ENCODE measurements at regions not wholly inside any gene's neighbourhood (a gene's known extent, or its start where the extent isn't known, plus 50 kb on each side); places are given as distances from the start of the nearest gene placed in this dataset.

DNA sequence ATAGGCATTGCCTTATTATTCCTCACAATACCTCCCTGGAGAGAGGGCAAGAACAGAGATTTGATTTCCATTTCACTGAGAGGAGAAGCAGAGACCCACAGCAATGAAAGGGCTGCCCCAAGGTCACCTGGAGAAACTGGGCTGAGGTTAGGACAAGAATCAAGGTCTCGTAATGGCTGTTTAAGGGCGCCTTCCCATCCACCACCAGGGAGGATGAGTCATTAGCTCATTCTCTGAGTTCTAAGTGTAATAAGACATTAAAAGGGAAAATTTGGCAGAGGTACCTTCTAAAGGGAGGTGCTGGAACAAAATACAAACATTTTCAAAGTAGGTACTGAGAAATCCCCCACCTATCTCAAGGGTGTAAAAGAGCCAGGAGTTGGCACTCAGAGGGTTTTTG, 52.6 kb upstream of the TCERG1 start:
- no peak for DNase-seq

DNA sequence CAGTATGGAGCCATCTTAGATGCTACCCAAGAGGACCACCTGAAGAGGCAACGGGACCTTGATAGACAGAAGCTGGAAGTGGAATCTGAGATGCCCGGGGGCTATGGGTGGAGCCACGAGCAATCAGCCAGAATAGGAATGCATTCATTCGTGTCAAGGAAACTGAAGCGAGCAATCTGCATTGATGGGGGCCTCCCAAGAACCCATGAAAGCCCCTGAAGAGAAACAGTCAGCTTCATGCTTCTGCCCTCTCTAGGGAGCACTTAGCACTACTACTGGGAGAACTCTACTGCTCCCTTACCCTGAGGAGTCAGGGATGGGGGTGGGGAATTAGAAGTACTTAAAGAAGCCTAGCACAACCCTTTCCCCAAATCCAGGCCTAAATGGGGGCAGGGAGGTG, 51.9 kb upstream of the TCERG1 start:
- peak; percentile 45 for DNase-seq
